Ishikawa (cell line): ENCODE measurements at regions not wholly inside any gene's neighbourhood (a gene's known extent, or its start where the extent isn't known, plus 50 kb on each side); places are given as distances from the start of the nearest gene placed in this dataset.

Source experiments
- CREB1 ChIP-seq: IDR thresholded peaks from 2 replicates; pipeline ENCODE4 v1.6.1; 2012; ENCODE audit warnings: low read depth
- EP300 ChIP-seq: IDR thresholded peaks from 2 replicates; pipeline ENCODE4 v1.6.1; 2012; ENCODE audit warnings: borderline replicate concordance
- RAD21 ChIP-seq: IDR thresholded peaks from 2 replicates; pipeline ENCODE4 v1.6.1; 2012; ENCODE audit warnings: low read depth
- TCF12 ChIP-seq: IDR thresholded peaks from 2 replicates; pipeline ENCODE4 v1.6.1; 2012; ENCODE audit warnings: low read depth
- YY1 ChIP-seq: IDR thresholded peaks from 2 replicates; pipeline ENCODE4 v1.6.1; 2012; ENCODE audit warnings: low read depth
- TF ChIP-seq, protein P1 (sequence below): IDR thresholded peaks from 2 replicates; pipeline ENCODE4 v1.6.1; 2012; ENCODE audit warnings: low read depth, mild to moderate bottlenecking
- TF ChIP-seq, protein P2 (sequence below): IDR thresholded peaks from 2 replicates; pipeline ENCODE4 v1.6.1; 2012

DNA sequence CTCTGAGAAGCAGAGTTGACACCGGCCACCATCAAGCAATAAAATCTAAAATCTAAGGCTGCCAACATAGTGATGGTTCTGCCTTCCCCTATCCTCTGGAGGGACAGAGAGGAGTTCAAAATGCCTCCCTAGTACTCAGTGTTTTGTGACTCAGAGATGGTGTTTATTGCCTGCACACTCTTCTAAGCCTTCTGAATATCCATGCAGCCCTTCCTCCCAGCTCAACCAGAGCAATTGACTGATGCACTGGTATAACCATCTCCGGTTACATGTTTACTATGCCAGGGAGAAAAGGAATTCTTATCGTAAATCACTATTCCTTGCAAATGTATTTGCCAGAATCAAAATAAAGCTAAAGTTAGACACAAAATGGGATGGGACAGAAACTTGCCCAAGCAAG lies 132.9 kb upstream of the RAB4A start:
- TF ChIP-seq RAD21, result no peak
- TF ChIP-seq, protein P1, sequence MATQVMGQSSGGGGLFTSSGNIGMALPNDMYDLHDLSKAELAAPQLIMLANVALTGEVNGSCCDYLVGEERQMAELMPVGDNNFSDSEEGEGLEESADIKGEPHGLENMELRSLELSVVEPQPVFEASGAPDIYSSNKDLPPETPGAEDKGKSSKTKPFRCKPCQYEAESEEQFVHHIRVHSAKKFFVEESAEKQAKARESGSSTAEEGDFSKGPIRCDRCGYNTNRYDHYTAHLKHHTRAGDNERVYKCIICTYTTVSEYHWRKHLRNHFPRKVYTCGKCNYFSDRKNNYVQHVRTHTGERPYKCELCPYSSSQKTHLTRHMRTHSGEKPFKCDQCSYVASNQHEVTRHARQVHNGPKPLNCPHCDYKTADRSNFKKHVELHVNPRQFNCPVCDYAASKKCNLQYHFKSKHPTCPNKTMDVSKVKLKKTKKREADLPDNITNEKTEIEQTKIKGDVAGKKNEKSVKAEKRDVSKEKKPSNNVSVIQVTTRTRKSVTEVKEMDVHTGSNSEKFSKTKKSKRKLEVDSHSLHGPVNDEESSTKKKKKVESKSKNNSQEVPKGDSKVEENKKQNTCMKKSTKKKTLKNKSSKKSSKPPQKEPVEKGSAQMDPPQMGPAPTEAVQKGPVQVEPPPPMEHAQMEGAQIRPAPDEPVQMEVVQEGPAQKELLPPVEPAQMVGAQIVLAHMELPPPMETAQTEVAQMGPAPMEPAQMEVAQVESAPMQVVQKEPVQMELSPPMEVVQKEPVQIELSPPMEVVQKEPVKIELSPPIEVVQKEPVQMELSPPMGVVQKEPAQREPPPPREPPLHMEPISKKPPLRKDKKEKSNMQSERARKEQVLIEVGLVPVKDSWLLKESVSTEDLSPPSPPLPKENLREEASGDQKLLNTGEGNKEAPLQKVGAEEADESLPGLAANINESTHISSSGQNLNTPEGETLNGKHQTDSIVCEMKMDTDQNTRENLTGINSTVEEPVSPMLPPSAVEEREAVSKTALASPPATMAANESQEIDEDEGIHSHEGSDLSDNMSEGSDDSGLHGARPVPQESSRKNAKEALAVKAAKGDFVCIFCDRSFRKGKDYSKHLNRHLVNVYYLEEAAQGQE, result no peak
- TF ChIP-seq TCF12, result no peak
- TF ChIP-seq, protein P2, sequence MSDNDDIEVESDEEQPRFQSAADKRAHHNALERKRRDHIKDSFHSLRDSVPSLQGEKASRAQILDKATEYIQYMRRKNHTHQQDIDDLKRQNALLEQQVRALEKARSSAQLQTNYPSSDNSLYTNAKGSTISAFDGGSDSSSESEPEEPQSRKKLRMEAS, result no peak
- TF ChIP-seq EP300, result no peak
- no peak for TF ChIP-seq CREB1
- TF ChIP-seq YY1, result no peak
